SJSA1 (cell line): ENCODE measurements at regions not wholly inside any gene's neighbourhood (a gene's known extent, or its start where the extent isn't known, plus 50 kb on each side); places are given as distances from the start of the nearest gene placed in this dataset.

Experiments used
- DNase-seq, 2 experiments: peaks; one replicate each; pipeline ENCODE4 v3.0.0-alpha.2; 2015 to 2020; ENCODE audit warnings: low spot score in 2 of 2, low read depth in 1 of 2
- H3K27ac ChIP-seq: fragments of 250-450 bp; sonication (Bioruptor Pico); 2 replicates; pipeline ENCODE4 v1.5.1; 2020; ENCODE audit warnings: mild to moderate bottlenecking, moderate library complexity
- H3K27me3 ChIP-seq: fragments of 250-450 bp; sonication (Bioruptor Pico); replicated peaks from 2 replicates; pipeline ENCODE4 v1.5.1; 2020; ENCODE audit warnings: mild to moderate bottlenecking, moderate library complexity
- H3K36me3 ChIP-seq: fragments of 250-450 bp; sonication (Bioruptor Pico); 2 replicates; pipeline ENCODE4 v1.5.1; 2020; ENCODE audit warnings: mild to moderate bottlenecking
- H3K4me1 ChIP-seq: fragments of 250-450 bp; sonication (Bioruptor Pico); replicated peaks from 2 replicates; pipeline ENCODE4 v1.6.1; 2021; ENCODE audit warnings: mild to moderate bottlenecking
- H3K4me3 ChIP-seq: fragments of 250-450 bp; sonication (Bioruptor Pico); 2 replicates; pipeline ENCODE4 v1.5.1; 2020; ENCODE audit warnings: mild to moderate bottlenecking
- H3K9me3 ChIP-seq: fragments of 250-450 bp; sonication (Bioruptor Pico); replicated peaks from 2 replicates; pipeline ENCODE4 v1.5.1; 2020; ENCODE audit warnings: mild to moderate bottlenecking

DNA sequence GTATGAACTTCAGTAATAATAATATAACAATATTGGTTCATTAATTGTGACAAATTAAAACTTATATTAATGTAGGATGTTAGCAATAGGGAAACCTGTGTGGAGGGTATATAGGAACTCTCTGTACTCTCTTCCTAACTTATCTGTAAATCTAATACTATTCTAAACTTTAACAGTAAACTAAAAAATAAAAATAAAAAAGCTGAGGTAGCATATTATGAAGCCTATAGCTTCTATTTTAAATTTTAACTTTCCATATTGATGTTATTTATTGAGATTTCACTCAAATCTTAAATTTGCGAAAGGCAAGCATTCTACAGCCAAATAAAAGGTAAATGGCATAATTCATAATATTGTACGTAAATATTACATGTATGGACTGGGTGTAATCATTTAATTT lies 326.4 kb downstream of the MEI4 start:
- Histone ChIP-seq H3K4me1 (no peaks in the 10 kb centered on the region), H3K36me3 (no peaks in the 10 kb centered on the region), H3K4me3 (no peak overlapping the region), H3K27me3 (no peaks in the 10 kb centered on the region), H3K9me3 (no peaks in the 10 kb centered on the region), H3K27ac (no peak overlapping the region)
- no peak for DNase-seq

DNA sequence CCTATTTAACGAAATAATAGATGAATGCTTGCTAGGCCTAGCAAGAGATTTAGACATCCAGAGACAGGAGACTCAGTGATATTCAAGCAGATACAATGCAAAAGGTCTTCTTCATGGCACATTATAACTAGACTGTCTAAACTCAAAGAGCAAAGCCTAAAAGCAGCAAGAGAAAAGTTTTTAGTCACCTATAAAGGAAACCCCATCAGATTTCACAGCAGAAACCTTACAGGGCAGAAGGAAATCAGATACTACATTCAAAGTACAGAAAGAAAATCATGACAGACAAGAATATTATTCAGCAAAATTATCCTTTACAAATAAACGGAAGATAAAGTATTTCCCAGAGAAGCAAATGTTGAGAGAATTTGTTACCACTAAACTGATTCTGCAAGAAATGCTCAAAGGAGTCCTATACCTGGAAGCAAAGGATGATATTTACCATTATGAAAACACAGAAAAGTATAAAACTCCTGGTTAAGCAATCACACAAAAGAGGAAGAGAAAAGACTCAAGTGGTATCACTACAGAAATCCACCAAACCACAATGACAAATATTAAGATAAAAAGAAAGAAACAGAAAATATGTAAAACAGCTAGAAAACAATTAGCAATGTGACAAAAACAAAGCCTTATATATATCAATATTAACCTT lies 333.7 kb downstream of the MEI4 start:
- Histone ChIP-seq H3K36me3 (no peaks in the 10 kb centered on the region), H3K9me3 (no peaks in the 10 kb centered on the region), H3K4me1 (no peaks in the 10 kb centered on the region), H3K27me3 (no peaks in the 10 kb centered on the region), H3K4me3 (no peak overlapping the region), H3K27ac (no peak overlapping the region)
- DNase-seq, result no peak

DNA sequence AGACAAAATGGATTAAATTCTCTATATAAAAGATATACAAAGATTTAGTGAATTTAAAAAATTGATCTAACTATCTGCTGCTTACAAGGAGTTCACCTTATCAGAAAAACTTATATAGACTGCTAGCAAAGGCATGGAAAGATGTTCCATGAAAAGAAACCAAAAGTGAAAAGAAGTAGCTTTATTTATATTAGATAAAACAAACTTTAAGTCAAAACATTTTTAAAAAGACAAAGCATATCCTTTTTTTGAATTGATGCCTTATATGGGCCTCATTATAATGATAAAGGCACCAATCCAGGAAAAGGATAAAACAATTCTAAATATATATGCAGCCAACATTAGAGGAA lies 334.2 kb downstream of the MEI4 start:
- H3K9me3 ChIP-seq, result no peaks in the 10 kb centered on the region
- H3K27ac ChIP-seq, result no peak overlapping the region
- H3K4me1 ChIP-seq, result no peaks in the 10 kb centered on the region
- no peaks in the 10 kb centered on the region for H3K36me3 ChIP-seq
- DNase-seq, result no peak
- H3K27me3 ChIP-seq, result no peaks in the 10 kb centered on the region
- H3K4me3 ChIP-seq, result no peak overlapping the region

DNA sequence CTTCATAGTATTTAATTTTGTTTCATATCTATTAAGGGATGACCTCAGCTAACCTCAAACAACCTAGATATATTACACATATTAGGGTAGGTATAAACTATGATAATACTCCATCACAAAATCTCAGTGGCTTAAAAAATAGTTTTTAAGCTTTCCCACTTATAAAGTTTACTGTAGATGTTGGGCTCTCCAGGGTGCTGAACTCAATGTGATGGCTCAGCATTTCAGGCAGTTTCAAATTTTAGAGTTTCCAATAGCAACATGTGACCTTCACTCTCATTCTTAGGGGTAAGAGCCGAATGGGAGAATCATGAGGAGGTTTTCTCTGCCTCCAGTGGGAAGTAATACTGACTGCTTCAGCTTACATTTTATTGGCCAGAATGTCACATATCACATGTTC lies 357.3 kb downstream of the MEI4 start:
- no peak for DNase-seq
- Histone ChIP-seq H3K27ac (no peak overlapping the region), H3K27me3 (no peaks in the 10 kb centered on the region)

DNA sequence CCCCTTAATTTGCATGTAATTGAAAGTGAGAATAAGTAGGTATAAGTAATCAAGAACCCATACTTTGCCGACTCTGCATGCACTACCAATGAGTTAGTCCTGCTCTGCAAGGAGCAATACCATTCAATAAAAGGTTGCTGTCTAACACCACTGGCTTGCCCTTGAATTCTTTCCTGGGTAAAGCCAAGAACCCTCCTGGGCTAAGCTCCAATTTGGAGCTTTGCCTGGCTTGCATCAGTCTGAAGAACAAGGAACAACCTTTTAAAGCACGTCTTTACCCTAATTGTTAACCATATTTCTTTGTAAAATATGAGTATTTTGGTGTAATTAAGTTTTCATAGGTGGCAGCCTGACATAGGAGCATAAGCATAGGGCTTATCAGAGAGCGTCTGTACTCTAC lies 367.7 kb downstream of the MEI4 start:
- no peak for DNase-seq
- H3K27ac ChIP-seq, result no peak overlapping the region
- no peaks in the 10 kb centered on the region for H3K36me3 ChIP-seq
- H3K27me3 ChIP-seq, result no peaks in the 10 kb centered on the region
- H3K9me3 ChIP-seq, result no peaks in the 10 kb centered on the region
- no peak overlapping the region for H3K4me3 ChIP-seq
- H3K4me1 ChIP-seq, result no peaks in the 10 kb centered on the region

More for the DNA sequence above, 357.3 kb downstream of the MEI4 start:
- no peaks in the 10 kb centered on the region for H3K9me3 ChIP-seq
- H3K4me3 ChIP-seq, result no peak overlapping the region
- no peaks in the 10 kb centered on the region for H3K4me1 ChIP-seq
- no peaks in the 10 kb centered on the region for H3K36me3 ChIP-seq

DNA sequence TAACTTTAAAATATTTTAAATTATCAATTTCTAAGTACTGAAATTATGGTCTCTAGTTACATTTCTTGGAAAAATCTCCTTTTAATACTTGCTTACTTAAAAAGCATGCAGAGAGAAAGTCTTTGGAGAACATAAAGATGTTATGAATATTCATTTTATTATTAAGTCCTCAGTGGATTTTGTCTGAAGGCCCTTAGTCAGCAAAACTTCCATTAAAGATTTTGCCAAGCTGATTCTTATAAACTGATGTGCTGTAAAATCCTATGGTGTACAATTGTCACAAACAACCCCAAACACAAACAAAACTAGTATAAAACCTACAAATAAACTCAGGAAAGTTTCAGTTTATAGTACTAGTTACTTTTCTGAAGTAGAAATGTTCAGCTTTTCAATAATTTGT lies 372.7 kb downstream of the MEI4 start:
- no peaks in the 10 kb centered on the region for H3K4me1 ChIP-seq
- DNase-seq, result no peak
- no peaks in the 10 kb centered on the region for H3K9me3 ChIP-seq

DNA sequence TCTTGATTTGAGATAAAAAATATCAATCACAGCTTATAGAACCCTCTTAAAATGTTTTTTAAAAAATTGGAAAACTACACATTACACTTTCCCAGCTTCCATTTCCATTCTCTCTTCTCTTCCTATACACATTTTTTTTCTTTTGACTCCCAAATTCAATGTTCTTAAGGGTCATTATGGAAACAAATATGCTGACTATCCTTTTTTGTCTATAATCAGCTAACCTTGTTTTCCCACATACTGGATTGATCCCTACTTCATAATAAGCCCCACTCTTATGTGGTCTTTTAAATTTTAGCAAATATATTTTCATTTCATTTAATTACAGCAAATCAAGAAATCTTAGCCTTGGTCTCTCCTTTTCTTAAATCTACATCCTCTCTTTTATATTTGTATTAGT lies 378.4 kb downstream of the MEI4 start:
- Histone ChIP-seq H3K36me3 (no peaks in the 10 kb centered on the region), H3K4me1 (no peaks in the 10 kb centered on the region), H3K27ac (no peak overlapping the region), H3K4me3 (no peak overlapping the region), H3K9me3 (no peaks in the 10 kb centered on the region), H3K27me3 (no peaks in the 10 kb centered on the region)
- DNase-seq, result no peak

More for the DNA sequence above, 372.7 kb downstream of the MEI4 start:
- H3K4me3 ChIP-seq, result no peak overlapping the region
- no peaks in the 10 kb centered on the region for H3K36me3 ChIP-seq
- no peak overlapping the region for H3K27ac ChIP-seq
- no peaks in the 10 kb centered on the region for H3K27me3 ChIP-seq

DNA sequence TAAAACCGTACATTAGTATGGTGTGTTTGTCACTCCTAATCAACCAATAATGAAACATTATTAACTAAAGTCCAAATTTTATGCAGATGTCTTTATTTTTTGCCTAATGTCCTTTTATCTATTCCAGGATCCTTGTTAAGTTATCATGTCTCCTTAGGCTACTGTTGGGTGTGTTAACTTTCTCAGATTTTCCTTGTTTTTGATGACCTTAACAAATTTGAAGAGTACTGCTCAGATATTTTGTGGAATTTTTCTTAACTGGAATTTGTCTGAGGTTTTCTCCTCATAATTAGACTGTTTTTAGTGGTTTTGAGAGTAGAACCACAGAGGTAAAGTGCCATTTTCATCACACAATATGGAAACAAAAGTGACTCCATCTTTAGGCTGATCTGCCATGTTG lies 406.3 kb downstream of the MEI4 start:
- Histone ChIP-seq H3K9me3 (no peaks in the 10 kb centered on the region), H3K36me3 (no peaks in the 10 kb centered on the region), H3K27ac (no peak overlapping the region), H3K27me3 (no peaks in the 10 kb centered on the region), H3K4me1 (no peaks in the 10 kb centered on the region), H3K4me3 (no peak overlapping the region)
- DNase-seq, result no peak

DNA sequence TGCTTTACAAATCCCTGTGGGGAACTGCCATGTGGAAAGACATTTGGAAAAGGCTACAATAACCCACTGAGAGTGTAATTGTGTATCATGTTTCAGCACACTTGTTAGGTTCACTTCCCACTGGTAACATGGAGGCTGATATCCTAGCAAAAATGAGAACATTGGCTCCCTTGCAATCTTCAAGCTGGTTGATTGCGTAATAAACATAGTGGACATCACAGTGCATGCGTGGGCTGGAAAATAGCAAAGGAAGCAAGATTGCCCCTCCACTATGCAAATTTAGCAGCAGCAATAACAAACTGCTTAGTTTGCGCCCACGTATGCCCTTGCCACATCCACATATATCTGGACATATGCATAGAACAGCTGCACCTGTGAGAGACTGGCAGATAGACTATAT lies 410.2 kb downstream of the MEI4 start:
- Histone ChIP-seq H3K4me3 (no peak overlapping the region), H3K4me1 (no peaks in the 10 kb centered on the region), H3K27ac (no peak overlapping the region), H3K27me3 (no peaks in the 10 kb centered on the region), H3K36me3 (no peaks in the 10 kb centered on the region), H3K9me3 (no peaks in the 10 kb centered on the region)
- DNase-seq, result no peak

DNA sequence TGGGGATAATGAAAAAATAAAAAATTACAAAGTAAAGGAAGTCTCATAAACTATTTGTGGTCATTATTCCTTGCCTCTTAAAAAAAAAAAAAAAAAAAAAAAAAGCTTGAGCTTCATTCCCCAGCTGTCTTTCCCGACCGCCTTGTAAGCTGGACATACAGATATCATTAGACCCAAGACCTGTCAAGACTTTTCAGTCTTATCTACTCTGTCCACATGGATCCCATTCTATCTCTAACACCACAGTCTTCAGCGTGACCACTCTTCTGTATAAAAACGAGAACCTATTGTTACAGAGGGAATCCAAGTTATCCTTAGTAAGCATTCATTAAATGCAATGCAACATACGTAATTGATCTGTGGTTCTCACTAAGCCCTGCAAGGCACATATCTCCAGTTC lies 423.5 kb downstream of the MEI4 start:
- no peaks in the 10 kb centered on the region for H3K4me1 ChIP-seq
- H3K36me3 ChIP-seq, result no peaks in the 10 kb centered on the region
- no peak for DNase-seq
- H3K27me3 ChIP-seq, result no peaks in the 10 kb centered on the region
- no peak overlapping the region for H3K27ac ChIP-seq
- no peak overlapping the region for H3K4me3 ChIP-seq
- no peaks in the 10 kb centered on the region for H3K9me3 ChIP-seq

DNA sequence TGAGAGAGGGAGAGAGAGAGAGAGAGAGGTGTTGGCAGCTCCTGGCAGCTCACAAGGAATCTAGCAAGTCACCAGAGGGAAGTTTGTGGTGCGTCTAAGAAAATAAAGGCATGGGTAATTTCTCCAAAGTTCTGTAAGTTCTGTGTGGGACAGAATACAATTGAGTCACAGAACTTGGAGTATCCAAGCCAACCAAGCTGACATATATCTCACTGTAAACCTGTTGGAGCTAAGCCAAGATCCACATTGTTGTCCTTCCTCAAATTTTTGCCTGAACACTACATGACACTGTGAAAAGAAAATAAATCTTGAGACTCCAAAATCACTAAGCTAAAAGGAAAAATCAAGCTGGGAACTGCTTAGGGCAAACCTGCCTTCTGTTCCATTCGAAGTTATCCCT lies 436.7 kb downstream of the MEI4 start:
- no peak for DNase-seq
- Histone ChIP-seq H3K4me3 (no peak overlapping the region), H3K36me3 (no peaks in the 10 kb centered on the region), H3K27ac (no peak overlapping the region), H3K9me3 (no peaks in the 10 kb centered on the region), H3K27me3 (no peaks in the 10 kb centered on the region), H3K4me1 (no peaks in the 10 kb centered on the region)

DNA sequence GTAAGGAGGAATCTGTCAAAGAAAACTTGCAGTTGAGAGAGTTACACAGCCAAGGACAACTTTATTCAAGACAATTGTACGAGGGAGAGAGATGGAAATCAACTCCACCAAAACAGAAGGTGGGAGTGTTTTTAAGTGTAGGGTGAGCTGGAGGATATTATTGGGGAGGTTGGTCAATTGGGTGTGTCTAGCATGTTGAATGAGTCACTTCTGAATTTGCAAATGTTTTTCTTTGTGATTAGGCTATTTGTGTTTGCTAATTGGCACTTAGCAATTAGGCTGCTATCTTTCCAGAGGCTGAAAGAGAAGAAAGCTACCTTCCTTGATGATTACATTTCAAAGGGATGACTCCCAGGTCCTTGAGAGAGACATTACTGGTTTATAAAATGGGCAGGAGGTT lies 441.1 kb downstream of the MEI4 start:
- no peaks in the 10 kb centered on the region for H3K9me3 ChIP-seq
- H3K27me3 ChIP-seq, result no peaks in the 10 kb centered on the region
- H3K36me3 ChIP-seq, result no peaks in the 10 kb centered on the region
- H3K4me1 ChIP-seq, result no peaks in the 10 kb centered on the region
- DNase-seq, result no peak
- no peak overlapping the region for H3K4me3 ChIP-seq
- H3K27ac ChIP-seq, result no peak overlapping the region

DNA sequence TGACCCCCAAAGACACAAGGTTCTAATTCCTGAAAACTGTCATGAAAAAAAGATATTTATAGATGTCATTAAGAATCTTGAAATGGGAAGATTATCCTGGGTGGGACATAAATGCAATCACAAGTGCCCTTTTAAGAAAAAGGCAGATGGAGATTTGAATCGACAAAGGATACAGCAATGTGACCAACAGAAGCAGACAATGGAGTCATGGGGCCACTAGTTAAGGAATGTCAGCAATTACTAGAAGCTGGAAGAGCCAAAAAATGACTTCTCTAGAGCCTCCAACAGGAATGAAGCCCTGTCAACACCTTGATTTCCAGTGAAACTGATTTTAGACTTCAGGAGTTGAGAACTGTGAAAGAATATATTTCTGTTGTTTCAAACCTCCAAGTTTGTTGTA lies 448.5 kb downstream of the MEI4 start:
- Histone ChIP-seq H3K9me3 (no peaks in the 10 kb centered on the region), H3K27me3 (no peaks in the 10 kb centered on the region), H3K36me3 (no peaks in the 10 kb centered on the region), H3K27ac (no peak overlapping the region), H3K4me1 (no peaks in the 10 kb centered on the region), H3K4me3 (no peak overlapping the region)
- DNase-seq, result no peak

DNA sequence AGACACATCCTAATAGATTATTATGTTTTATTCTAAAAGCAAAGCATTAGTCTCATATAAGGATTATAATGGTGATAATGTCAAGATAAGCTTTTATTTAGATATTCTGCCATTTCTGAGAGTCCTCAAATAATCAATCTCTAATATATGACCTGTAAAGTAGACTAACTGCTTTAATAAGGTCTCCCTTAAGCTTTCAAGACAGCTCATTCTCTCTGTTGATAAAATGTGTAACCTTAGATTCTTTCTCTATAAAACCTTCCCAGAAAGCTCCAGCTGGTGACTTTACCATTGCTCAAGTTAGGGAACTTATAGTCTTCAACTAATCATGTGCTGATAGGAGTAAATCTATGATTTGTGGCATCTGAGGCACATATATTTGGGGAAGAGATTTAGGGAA lies 457.8 kb downstream of the MEI4 start:
- no peak for DNase-seq
- H3K27me3 ChIP-seq, result no peaks in the 10 kb centered on the region
- no peaks in the 10 kb centered on the region for H3K4me1 ChIP-seq
- no peaks in the 10 kb centered on the region for H3K9me3 ChIP-seq
- no peaks in the 10 kb centered on the region for H3K36me3 ChIP-seq
- H3K27ac ChIP-seq, result no peak overlapping the region
- no peak overlapping the region for H3K4me3 ChIP-seq

DNA sequence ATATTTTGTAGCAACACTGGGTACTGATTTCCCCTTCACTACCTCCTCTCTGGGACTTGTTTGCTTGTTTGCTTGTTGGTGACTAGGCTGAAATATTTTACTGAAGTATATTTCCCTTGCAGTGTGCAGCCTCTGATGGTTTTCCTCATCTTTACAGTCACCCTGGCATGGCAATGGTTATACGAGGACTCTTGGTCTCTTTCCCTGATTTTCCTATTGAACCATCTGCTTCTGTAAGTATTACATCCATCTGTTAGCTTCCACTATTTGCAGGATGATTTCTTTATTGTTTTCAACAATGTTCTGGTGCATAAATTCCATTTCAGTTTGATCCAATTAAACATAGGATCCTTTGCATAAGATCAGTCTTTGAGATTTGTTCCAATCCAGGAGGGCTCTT lies 465.1 kb downstream of the MEI4 start:
- Histone ChIP-seq H3K9me3 (no peaks in the 10 kb centered on the region; the same call in 1 of the 2 replicates), H3K4me1 (no peaks in the 10 kb centered on the region), H3K27ac (no peak overlapping the region), H3K27me3 (no peaks in the 10 kb centered on the region), H3K4me3 (no peak overlapping the region), H3K36me3 (no peaks in the 10 kb centered on the region)
- no peak for DNase-seq
